HG02798 (cell line): ENCODE measurements at regions not wholly inside any gene's neighbourhood (a gene's known extent, or its start where the extent isn't known, plus 50 kb on each side); places are given as distances from the start of the nearest gene placed in this dataset.
A peak's percentile ranks its signal among the peaks of the same experiment; 100 is the strongest.

Experiments
- ATAC-seq: cut with Tn5 transposase; IDR thresholded peaks from one replicate; pipeline ENCODE4 v1.9.1; 2021; ENCODE audit warnings: mild to moderate bottlenecking; ENCODE audit not compliant: unreplicated experiment, poor library complexity

DNA sequence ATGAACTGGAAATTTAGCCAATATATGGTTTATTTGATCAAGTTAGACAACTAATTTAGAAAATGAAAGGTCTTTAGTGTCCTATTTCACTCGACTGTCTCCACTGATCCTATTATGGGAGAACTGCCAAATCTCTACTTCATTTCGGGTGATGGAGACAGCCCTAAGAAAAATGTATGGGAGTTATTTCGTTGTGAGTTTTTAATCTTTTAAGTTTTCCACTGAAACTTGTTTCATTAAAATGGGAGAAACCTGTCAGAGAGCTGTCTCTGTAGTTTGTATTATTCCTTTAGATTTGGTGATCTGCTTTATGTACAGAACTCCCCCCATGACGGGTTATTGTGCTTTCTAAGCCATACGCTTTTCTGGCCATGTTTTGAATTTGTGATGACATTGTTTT is 899.7 kb downstream of the ADGRL2 start:
- ATAC-seq = no peak

DNA sequence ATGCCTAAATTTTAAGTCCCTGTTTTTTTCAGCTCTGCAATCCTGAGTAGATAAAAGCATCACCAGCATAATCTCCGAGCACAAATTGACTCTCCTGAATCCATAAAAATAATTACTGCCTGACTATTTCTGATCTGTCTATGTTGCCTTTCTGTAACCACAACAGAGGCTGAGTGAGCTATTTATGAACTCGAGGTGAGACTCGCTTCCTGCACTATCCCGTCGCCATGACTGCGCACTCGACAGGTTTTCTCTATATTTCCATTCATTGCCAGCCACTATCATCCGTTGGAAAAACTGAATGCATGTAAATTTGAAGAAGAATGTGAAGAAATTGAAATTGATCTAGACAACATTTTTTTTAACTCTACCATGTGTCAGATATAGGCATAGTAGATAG is 897.2 kb downstream of the ADGRL2 start:
- ATAC-seq = no peak

DNA sequence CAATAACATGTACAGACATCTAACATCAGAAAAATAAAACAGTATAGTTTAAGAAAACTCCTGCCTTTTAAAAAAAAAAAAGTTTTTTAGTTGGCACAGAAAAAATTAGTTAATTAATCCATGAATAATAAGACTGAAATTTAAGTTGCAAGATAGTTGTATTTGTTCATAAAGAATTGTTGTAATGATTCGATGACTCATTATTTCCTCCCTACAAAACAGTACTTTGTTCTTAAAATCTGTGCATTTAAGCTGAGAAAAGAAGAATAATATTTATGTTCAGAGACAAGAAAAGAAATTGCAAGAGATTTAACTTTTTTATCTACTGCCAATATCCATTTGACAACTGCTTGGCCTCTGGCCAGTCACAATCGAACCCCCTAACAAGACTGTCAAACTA is 894.7 kb downstream of the ADGRL2 start:
- ATAC-seq = no peak

DNA sequence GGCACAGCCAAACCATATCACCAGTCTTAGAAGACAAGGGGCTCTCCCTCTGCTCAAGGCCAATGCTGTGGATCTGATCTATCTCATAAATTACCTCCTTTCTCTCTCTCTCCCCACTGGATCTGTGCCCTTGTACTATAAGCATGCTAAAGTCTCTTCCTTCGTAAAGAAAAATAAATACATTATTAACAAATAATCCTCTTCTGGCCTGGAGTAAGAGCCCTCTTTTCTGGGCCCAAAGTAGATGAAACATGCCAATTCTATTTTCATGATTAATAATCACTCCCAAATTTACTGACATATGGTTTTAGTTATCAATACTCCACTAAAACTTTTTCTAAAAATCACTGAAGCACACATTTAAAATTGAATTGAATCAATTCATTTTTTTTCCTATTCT is 889.7 kb downstream of the ADGRL2 start:
- ATAC-seq = no peak

DNA sequence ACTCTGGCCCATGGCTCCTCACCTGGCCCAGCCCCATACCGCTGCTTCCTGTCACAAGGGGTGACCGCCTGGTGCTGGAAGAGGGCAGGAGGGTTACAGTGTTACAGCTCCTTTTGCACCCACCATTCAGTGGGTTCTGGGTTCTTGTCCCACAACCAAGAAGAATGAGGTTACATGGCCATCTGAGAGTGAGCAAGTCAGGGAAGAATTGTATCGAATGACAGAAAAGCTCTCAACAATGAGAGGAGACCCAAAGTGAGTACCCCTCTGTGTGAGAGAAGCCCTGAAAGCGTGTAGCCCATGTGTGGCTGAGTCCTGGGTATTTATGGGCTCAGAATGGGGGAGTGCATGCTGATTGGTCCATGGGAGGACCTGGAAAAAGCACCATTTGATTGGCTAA is 888.5 kb downstream of the ADGRL2 start:
- no peak for ATAC-seq

DNA sequence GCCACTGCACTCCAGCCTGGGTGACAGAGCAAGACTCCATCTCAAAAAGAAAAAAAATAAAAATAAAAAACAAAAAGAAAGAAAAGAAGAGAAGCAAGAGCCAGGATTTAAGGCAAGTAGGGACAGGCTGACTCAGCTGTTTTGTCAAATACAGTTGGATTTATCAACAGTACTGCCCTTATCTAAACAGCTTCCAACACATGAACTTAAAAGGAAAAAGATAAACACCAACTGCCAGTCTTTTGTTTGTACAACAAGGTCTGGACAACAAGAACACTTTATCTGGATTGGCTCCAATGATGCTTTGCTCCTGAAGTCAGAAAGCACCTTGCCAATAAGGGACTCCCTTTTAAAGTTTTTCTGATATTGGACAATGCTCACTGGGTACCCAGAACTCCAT is 886.0 kb downstream of the ADGRL2 start:
- ATAC-seq = no peak

DNA sequence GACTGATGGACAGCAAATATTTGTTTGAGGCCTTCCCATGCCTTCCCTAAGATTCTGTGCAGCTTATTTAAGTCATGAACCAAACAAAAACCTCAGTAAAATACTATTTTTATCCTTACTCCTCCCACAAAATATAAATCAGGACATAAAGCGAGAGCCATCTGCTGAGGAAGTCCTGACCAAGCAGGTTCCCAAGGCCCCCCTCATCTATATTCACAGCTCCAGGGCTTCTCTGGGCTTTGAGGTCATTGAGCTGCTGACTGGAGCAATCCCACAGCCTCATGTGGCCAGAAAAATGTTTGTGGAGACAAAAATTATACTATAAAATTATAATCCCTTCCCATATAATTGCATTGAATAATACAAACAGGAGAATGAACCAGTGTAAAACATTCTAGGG is 846.2 kb downstream of the ADGRL2 start:
- ATAC-seq = no peak

DNA sequence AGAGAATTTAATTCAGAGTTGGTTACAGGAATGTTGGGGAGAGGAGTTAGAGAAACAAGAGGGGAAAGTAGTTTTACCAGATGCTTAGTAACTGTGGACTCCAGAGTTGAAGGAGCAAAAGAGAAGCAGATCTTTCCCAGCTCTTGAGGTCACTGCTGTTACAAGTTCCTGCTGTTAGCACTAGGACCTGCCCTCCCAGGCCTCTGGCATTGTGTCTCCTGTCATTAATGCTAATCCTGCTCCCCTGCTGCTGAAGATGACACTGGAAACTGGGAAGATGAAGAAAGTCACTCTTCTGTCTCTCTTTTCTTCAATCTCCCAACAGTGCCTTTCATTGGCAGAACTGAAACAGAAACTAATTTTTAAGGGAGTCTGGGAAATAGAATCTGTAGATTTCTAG is 845.6 kb downstream of the ADGRL2 start:
- ATAC-seq = no peak

DNA sequence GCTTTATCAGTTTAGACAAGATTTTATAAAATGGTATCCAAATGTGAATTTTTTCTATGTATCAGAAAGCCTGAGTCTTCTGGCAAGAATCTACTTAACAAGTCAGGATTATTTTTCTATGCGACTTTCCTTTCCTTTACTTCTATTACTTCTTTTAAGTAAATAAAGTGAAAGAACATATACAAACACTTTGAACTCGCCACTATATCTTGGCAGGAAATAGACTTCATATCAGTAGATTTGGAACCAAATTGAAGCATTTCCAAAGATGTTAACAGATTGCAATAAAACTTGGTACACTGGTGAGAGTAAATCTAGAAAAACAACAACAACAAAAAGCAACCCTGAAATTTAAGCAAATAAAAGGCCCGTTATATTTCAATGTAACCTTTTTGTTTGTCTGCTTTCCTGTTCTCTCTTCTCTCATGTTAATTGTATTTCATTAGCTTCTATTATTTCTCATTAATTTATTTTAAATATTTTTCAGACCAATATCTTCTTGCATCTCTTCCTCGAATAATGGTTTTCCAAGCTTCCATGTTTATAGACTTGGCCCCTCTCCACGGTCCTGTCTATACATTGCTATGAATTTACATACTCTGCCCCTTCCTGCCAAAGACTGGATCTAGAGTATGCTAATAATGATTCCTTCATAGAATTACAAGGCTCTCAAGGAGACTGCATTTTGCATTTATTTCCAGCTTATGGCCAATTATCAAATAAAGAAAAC is 843.6 kb downstream of the ADGRL2 start:
- no peak for ATAC-seq

DNA sequence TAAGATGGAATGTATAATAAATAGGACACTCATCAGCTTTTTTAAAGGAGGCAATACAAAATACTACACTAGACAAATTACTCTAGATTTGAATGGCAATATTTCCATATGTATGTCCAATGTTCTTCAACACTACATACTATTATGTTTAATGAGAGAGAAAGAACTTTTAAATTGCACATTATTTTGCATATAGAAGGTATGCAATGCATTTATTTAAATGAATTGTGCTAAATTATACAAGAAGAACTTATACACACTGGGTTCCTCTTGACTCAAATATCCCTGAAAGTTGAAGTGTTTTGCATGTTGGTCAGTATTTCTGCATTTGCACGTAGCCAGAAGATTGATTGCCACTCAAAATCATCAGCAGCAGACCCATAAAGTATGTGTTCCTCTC is 839.6 kb downstream of the ADGRL2 start:
- no peak for ATAC-seq

DNA sequence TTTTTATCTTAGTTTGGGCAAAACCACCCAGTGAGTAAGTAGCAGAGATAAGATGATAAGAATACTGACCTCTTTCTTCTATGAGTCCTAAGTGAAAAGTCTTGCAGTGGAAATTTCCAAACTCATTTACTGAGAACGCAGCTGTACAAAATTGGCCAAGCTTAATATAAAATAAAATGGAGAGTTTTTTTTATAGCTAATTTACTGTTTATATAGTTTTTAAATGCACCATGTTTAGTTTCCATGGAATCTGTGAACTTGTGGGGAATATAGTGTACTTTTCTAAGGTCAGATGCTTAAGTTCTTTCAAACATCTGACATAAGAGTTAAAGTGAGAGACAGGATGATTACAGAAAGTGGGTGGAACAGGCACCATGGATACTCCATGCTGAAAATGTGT is 833.5 kb downstream of the ADGRL2 start:
- no peak for ATAC-seq

DNA sequence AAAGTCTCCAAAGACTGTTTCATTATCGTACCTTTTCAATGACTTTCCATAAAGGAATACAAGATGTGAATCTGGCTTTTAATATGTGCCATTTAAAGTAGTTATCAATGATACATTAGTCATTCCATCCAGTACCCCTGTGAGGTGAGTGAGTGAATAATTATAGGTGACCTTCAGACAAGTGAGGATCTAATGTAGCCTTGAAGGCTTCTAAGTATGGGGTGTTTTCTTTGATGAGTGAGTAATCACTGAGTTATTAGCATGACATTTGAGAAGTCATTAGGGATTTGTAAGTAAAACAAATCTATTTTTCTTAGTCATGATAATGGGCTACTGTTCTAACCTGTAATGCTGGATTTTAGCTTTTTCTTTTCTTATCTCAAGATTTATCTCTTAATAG is 831.4 kb downstream of the ADGRL2 start:
- ATAC-seq = no peak

DNA sequence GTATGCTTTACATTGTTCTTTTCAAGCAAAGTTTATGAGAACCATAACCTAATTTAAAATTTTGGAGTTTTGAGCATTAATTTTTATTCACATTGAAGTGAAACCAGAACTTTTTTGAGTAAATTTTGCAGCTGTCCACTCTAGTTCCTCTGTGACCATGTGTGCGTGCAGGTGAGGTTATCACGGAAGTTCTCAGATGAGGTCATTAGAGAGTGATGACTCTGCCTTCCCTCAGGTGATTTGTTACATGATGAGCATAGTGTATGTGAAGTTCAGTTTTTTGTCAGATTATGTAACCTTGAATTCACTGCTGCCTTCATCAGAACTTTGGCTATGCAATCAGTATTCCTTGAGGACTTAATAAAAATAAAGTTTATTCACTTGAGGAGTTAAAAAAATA is 828.2 kb downstream of the ADGRL2 start:
- ATAC-seq = peak; percentile 39

DNA sequence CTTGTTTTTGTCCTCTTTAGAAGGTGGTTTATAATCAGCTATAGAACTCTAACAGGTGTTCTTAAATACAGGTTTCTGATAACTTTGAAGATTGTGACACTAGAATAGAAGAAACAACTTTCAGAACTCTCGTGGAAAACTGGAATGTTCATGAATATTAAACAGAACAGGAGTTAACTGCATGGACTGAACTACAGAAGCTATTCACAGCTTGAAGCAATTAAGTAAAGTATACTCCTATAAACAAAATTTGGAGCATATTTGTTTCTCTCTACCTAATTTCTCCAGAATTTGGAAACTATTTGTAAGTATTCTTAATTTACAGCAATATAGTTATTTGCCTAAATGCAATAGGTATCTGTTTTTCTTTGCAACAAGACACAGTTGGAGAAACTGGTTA is 824.8 kb downstream of the ADGRL2 start:
- ATAC-seq = no peak

DNA sequence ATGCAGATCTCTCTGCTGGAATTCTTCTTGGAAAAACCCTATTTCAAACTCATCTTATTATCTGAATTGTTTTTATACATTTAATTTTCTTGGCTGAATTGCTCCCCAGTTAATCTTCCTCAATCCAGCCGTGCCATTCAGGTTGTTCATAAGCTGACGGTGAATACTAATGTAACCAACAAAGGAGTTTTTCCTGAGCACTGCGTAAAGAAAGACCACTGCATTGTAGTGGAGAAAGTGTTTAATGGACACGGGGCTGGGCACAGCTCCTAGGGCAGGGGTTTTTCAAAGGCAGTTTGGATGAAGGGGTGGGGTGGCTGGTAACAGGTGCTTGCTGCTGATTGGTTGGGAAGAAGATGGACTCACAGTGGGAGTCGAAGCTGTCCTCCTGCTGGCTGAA is 820.3 kb downstream of the ADGRL2 start:
- ATAC-seq = no peak

DNA sequence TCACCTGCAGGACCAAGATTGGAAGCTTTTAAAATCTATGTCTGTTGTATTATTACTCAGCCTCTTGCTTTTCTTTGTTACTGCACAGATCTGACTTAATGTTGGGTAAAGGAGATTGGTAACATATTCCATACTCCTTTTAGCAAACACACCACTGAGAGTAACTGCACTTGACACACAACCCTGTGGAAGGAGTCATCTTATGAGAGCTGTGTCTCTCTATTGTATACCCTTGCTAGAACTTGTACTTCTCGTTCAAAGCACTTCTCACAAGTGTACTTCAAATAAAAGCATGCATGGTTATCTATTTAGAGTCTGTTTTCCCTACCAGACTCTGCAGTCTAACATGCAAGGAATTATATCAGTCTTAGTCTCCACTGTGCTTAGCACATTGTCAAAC is 813.4 kb downstream of the ADGRL2 start:
- no peak for ATAC-seq

DNA sequence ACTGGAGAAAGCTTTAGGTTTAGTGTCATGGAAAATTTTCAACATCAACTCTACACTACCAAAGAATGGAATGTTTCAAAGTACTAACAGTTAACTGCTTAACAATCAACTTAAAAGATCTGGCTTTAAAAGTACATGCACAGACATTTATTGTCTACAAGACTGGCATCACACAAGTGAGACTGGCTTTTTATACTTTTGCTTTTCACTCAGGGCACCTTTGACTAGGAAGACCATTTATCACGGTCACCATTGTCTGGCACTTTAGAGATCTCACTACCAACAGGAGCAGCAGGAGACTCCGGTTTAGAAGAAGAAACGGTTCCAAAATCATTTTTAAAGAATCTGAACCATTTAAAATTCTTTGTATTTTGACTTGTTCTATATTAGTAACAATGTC is 812.3 kb downstream of the ADGRL2 start:
- no peak for ATAC-seq

DNA sequence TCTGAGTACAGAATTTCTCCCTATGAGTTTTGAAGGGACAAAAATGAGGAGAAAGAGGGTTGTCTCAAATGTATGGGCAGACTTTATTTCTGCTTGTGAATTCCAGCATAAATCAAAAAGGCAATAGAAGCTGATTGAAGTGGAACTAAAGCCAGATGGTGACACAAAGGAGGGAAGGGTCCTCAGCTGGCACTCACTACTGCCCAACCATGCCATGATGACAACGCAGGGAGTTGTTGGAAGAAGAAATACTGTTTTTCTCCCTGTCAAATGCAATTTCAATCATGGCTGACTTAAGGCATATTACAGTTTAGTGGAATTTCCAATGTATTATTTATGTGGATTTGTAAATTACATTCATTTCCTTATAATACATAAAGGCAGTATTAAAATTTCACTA is 805.8 kb downstream of the ADGRL2 start:
- ATAC-seq = no peak

DNA sequence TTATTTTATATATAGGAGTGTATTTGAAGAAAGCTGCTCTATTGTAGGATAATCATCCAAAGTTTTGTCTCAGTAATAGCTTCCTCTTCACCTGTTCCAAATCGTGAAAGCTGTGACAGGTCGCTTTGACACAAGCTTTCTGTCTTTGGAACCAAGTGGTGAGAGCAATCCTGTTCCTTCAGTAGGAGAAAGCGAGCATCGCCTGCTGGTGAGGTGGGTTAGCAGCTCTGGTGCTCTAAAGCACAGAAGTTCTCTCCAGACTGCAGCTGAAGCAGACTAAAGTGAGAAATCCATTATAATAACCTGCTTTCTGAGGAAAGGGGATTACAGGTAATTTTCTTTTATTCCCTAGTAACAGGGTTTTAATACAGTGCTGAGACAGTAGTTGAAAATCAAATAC is 803.8 kb downstream of the ADGRL2 start:
- ATAC-seq = no peak

DNA sequence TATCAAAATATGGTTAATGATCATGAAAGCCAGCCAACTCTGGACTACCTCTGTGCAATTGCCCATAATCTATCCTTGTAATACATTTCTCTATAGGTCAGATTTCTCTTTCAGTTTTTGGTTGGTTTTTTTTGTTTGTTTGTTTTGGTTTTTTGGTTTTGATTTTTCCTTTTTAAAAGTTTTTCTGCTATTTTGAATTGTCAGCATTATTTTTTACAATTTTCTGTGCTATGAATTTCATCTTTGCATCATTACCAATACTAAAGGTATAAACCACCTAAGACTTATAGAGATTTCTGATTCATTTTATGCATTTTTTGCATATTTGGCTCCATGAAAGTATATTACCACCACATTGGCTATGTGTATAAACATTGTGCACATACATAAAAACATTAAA is 799.6 kb downstream of the ADGRL2 start:
- ATAC-seq = no peak

DNA sequence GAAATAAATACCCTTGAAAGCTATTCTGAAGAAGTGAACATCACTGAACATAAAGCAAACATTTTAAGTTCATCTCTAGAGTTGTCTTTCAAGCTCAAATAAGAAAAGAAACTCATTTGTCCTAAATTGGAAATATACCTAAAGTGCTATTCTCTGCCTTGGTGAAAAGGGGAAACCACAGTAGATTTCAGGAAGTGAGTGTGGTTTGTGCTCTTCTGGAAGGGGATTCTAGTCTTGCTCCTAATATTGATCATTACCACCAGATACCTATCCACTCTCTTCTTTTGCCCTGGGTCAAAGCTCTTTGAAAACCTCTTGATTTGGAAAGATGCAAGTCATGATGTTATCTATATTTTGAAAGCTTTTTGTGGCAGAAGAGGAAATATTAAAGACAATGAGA is 798.1 kb downstream of the ADGRL2 start:
- no peak for ATAC-seq

DNA sequence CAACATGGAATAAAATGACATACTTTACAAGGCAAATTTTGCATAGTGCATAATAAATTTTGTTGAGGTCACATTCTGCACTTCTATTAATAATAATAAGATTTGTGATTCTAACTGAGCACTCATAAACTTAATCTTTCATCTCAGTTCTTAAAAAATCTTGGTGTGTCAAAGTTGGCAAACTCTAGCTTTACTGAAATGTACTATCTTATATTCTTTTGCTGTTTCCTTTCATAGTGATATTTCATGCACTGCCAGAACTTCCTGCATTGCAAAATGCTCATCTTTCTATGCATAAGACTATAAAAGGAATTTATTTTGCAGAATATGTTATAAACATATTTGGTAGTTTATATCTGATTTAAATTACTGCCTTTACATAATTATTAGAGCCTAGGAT is 797.6 kb downstream of the ADGRL2 start:
- no peak for ATAC-seq

DNA sequence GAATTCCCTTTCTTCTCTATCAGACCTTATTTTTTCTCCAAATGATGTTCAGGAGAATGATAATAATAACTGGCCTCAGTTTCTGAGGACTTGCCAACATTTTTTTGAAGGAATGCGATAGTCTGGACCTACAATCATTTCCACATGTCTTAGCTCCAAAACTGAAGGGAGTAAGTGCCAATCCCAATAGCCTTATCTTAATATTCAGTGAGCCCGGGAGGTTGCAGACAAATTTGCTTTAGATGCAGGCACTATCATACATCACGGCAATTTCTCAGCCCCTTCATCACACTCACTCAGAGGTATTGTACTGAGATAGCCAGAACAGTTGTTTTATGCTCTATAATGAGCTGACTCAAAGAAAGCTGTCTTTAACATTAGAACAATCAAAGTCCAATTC is 796.9 kb downstream of the ADGRL2 start:
- no peak for ATAC-seq
